NCI-H524 (cell line): ENCODE measurements at regions not wholly inside any gene's neighbourhood (a gene's known extent, or its start where the extent isn't known, plus 50 kb on each side); places are given as distances from the start of the nearest gene placed in this dataset.

ENCODE experiments used
- DNase-seq, 2 experiments: peaks; one replicate each; lab custom pipeline; 2025; lab: John Stamatoyannopoulos, UW

- DNase-seq, result no peak
These were observed 62.9 kb upstream of the XCR1 start for GRCh38 chr3:46090161-46090591.

GRCh38 chr3:46089237-46090011 is 62.1 kb upstream of the XCR1 start:
- DNase-seq, result no peak

- peak in 1 of 2 experiments; percentile 29 for DNase-seq
These were observed 60.6 kb upstream of the XCR1 start for GRCh38 chr3:46087871-46088270.

- DNase-seq, result no peak
These were observed 59.7 kb upstream of the XCR1 start for GRCh38 chr3:46086986-46087385.

GRCh38 chr3:46086083-46086437 is 58.8 kb upstream of the XCR1 start:
- DNase-seq, result no peak

DNA sequence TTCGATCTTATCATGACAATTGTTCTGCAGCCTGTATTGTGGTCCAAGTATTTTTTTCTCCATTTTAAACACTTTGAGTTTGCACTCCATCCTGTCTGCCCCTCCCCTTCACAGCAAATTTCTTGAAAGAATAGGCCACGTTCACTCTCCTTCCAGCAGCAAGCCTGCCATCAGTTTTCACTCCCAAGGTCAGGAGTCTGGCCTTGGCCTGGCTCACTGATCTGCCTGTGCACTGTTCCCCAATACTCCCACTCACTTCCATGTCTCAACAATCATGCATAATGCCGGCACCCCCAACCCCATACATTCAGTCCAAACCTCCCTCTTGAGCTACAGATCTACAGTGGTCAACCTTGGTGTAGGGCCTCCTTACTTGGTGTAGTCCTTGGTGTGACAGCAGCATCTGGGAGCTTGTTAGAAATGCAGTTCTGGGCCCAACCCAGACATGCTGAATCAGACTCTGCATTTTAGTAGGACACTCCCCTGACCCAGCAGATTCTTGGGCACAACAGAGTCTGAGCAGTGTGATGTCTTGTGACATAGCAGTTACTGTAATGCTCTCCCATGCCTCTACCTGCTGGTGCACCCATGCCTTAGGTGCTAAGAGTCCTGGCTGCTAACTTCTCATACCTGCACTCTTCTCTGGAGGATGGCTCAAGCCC is 58.3 kb upstream of the XCR1 start:
- no peak for DNase-seq

GRCh38 chr3:46083956-46084355 is 56.7 kb upstream of the XCR1 start:
- no peak for DNase-seq

- no peak for DNase-seq
These were observed 55.6 kb upstream of the XCR1 start for GRCh38 chr3:46082849-46083248.

GRCh38 chr3:46082021-46082420 is 54.7 kb upstream of the XCR1 start:
- DNase-seq, result no peak

- DNase-seq, result no peak
These were observed 53.7 kb upstream of the XCR1 start for GRCh38 chr3:46080969-46081345.

- no peak for DNase-seq
These were observed 53.1 kb upstream of the XCR1 start for GRCh38 chr3:46080124-46080968.

DNA sequence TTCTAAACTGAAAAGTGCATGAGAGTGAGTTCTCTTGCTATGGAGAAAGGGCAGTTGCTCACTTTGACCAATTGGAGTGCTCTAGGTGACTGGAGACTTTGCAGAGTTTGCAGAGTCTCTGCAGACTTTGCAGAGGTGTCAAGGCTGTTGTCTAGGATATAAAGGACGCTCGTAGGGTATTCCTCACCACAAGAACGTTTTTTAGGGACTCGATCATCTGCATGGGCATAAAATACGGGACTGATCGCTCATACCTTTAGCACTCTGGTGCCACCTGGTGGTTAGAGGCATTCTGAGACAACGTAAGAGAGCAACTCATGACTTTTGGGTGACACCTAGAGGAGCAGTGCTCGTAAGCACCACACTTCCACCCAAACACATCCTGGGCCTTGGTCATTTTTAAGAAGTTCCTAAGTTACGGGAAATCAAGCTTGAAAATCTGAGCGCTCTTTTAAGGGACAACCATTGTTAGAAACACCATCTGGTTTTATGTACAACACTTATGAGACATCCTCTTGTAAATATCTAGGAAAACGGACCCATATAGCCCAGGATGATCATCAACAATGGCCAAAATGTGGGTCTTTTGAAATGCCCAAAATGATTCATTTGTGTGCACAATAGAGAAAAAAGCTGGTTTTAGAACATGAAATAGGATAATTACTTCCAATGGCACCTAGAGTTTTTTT is 51.6 kb upstream of the XCR1 start:
- peak; percentile 83 to 94 for DNase-seq
